ENCODE measurements at regions not wholly inside any gene's neighbourhood (a gene's known extent, or its start where the extent isn't known, plus 50 kb on each side); places are given as distances from the start of the nearest gene placed in this dataset.

- ChIA-PET POLR2A (no interaction called here), CTCF (no interaction called here)
- Mint-ChIP-seq H3K36me3 (no peaks in the 10 kb centered on the region), H3K9me3 (peaks cover 4 to 26% (median 13%) of the 10 kb centered on the region in 3 donors), H3K27ac (no peak overlapping the region), H3K27me3 (no peaks in the 10 kb centered on the region), H3K4me1 (no peaks in the 10 kb centered on the region), H3K4me3 (no peak overlapping the region)
- H3K4me3 ChIP-seq (ENCODE audit: control insufficient read depth in 1 of 2, extremely low read depth in 1 of 2, low read length in 1 of 2): no peak overlapping the region
- no peaks in the 10 kb centered on the region for H3K9me3 ChIP-seq
- no peaks in the 10 kb centered on the region for H3K27me3 ChIP-seq (replicated peaks in 1 of 2; ENCODE audit: control insufficient read depth in 2 of 2, extremely low read depth in 1 of 2, insufficient read depth in 2 of 2, low read length in 1 of 2)
- no peak for ATAC-seq (replicated peaks in 1 of 4)
- no peaks in the 10 kb centered on the region for H3K4me1 ChIP-seq (ENCODE audit: control insufficient read depth in 1 of 2, extremely low read depth in 1 of 2, insufficient read depth in 2 of 2, low read length in 2 of 2)
- no peak overlapping the region for H3K27ac ChIP-seq (ENCODE audit: low read length)
- no peak for DNase-seq
- no CpG with 5 or more reads among the region's 2 CpGs for WGBS (ENCODE audit: insufficient coverage)
- no peaks in the 10 kb centered on the region for H3K36me3 ChIP-seq (ENCODE audit: control insufficient read depth in 2 of 2, extremely low read depth in 1 of 2, insufficient read depth in 1 of 2, low read length in 1 of 2)
Observed at GRCh38 chr1:190658907-190659306, 181.2 kb upstream of the BRINP3 start.

GRCh38 chr1:190663962-190664361 lies 186.3 kb upstream of the BRINP3 start:
- Mint-ChIP-seq H3K4me1 (no peaks in the 10 kb centered on the region), H3K27me3 (no peaks in the 10 kb centered on the region), H3K36me3 (no peaks in the 10 kb centered on the region), H3K9me3 (peaks cover 4 to 13% (median 13%) of the 10 kb centered on the region in 3 donors), H3K27ac (no peak overlapping the region), H3K4me3 (no peak overlapping the region)
- WGBS (ENCODE audit: insufficient coverage): no CpG with 5 or more reads among the region's 1 CpG
- no peaks in the 10 kb centered on the region for H3K4me1 ChIP-seq (ENCODE audit: control insufficient read depth in 1 of 2, extremely low read depth in 1 of 2, insufficient read depth in 2 of 2, low read length in 2 of 2)
- H3K4me3 ChIP-seq (ENCODE audit: control insufficient read depth in 1 of 2, extremely low read depth in 1 of 2, low read length in 1 of 2): no peak overlapping the region
- ATAC-seq (replicated peaks in 1 of 4): no peak
- ChIA-PET CTCF (no interaction called here), POLR2A (no interaction called here)
- H3K9me3 ChIP-seq: no peaks in the 10 kb centered on the region
- H3K36me3 ChIP-seq (ENCODE audit: control insufficient read depth in 2 of 2, extremely low read depth in 1 of 2, insufficient read depth in 1 of 2, low read length in 1 of 2): no peaks in the 10 kb centered on the region
- DNase-seq: no peak
- no peak overlapping the region for H3K27ac ChIP-seq (ENCODE audit: low read length)
- no peaks in the 10 kb centered on the region for H3K27me3 ChIP-seq (replicated peaks in 1 of 2; ENCODE audit: control insufficient read depth in 2 of 2, extremely low read depth in 1 of 2, insufficient read depth in 2 of 2, low read length in 1 of 2)

DNA sequence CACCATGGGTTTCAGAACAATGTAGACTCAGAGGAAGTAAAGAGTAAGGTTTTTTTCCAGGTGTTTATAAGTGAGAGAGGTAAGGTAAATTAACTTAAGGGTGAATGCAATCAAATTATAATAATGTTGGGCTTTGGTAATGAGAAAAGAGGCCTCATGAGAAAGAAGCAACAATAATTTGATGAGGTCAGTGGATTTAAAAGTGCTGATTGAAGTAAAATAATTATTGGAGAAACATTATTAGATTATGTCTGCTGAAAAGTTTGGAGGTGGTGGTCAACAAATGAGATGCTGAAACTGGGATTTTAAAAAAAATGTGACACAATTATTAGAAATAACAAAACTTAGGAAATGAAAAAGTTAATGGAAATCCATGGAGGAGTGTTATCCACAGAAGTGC lies 187.4 kb upstream of the BRINP3 start:
- Mint-ChIP-seq H3K27ac (no peak overlapping the region), H3K4me3 (no peak overlapping the region), H3K36me3 (no peaks in the 10 kb centered on the region), H3K4me1 (no peaks in the 10 kb centered on the region), H3K27me3 (no peaks in the 10 kb centered on the region), H3K9me3 (peaks cover 4 to 17% (median 16%) of the 10 kb centered on the region in 3 donors)
- ChIA-PET POLR2A (no interaction called here), CTCF (no interaction called here)
- H3K27me3 ChIP-seq (replicated peaks in 1 of 2; ENCODE audit: control insufficient read depth in 2 of 2, extremely low read depth in 1 of 2, insufficient read depth in 2 of 2, low read length in 1 of 2): no peaks in the 10 kb centered on the region
- H3K9me3 ChIP-seq: no peaks in the 10 kb centered on the region
- no peak overlapping the region for H3K27ac ChIP-seq (ENCODE audit: low read length)
- no peak for DNase-seq
- H3K4me3 ChIP-seq (ENCODE audit: control insufficient read depth in 1 of 2, extremely low read depth in 1 of 2, low read length in 1 of 2): no peak overlapping the region
- H3K36me3 ChIP-seq (ENCODE audit: control insufficient read depth in 2 of 2, extremely low read depth in 1 of 2, insufficient read depth in 1 of 2, low read length in 1 of 2): no peaks in the 10 kb centered on the region
- ATAC-seq (replicated peaks in 1 of 4): no peak
- H3K4me1 ChIP-seq (ENCODE audit: control insufficient read depth in 1 of 2, extremely low read depth in 1 of 2, insufficient read depth in 2 of 2, low read length in 2 of 2): no peaks in the 10 kb centered on the region

DNA sequence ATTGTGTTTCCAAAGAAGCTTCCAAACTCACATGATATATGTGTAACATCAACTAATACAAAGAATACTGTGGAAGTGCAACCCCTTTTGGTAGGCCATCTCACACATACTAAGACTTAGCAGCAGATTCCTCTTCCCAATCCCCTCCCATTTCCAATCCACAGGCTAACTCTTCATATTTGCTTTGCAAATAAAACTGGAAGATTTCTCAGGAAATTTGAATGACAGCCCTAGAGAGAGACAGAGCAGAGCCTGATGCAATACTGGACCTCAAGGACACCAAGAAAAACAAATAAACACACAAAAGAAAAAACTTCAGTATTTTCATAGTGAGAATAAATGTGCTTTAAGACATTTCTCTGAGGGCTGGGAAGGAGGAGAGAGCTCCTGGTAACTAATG lies 190.2 kb upstream of the BRINP3 start:
- Histone ChIP-seq H3K4me3 (ENCODE audit: control insufficient read depth in 1 of 2, extremely low read depth in 1 of 2, low read length in 1 of 2) (no peak overlapping the region), H3K27ac (ENCODE audit: low read length) (no peak overlapping the region), H3K36me3 (ENCODE audit: control insufficient read depth in 2 of 2, extremely low read depth in 1 of 2, insufficient read depth in 1 of 2, low read length in 1 of 2) (no peaks in the 10 kb centered on the region), H3K27me3 (replicated peaks in 1 of 2; ENCODE audit: control insufficient read depth in 2 of 2, extremely low read depth in 1 of 2, insufficient read depth in 2 of 2, low read length in 1 of 2) (no peaks in the 10 kb centered on the region), H3K4me1 (ENCODE audit: control insufficient read depth in 1 of 2, extremely low read depth in 1 of 2, insufficient read depth in 2 of 2, low read length in 2 of 2) (no peaks in the 10 kb centered on the region), H3K9me3 (no peaks in the 10 kb centered on the region)
- Mint-ChIP-seq H3K4me1 (no peaks in the 10 kb centered on the region), H3K27ac (no peak overlapping the region), H3K9me3 (peaks cover 4 to 26% (median 23%) of the 10 kb centered on the region in 3 donors), H3K36me3 (no peaks in the 10 kb centered on the region), H3K27me3 (no peaks in the 10 kb centered on the region), H3K4me3 (no peak overlapping the region)
- ATAC-seq (replicated peaks in 1 of 4): no peak
- ChIA-PET POLR2A (no interaction called here), CTCF (no interaction called here)
- DNase-seq: no peak

DNA sequence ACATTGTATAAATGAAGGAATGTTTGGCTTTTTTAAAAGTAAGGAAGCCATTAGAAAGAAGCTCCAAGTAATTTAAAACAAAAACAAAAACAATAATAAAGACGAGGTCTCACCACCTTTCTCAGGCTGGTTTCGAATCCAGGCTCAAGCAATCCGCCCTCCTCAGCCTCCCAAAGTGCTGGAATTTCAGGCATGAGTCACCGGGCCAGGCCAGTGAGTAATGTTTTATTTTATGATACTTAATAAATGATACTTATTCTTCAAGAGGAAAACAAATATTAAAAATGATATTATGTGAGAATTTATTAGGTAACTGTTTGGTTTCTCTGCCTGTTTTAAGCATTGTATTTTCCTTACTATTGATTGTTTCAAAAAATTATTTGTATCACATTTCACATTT lies 201.4 kb upstream of the BRINP3 start:
- H3K27ac ChIP-seq (ENCODE audit: low read length): no peak overlapping the region
- Mint-ChIP-seq H3K4me1 (no peaks in the 10 kb centered on the region), H3K9me3 (peaks cover 4 to 17% (median 11%) of the 10 kb centered on the region in 3 donors), H3K4me3 (no peak overlapping the region), H3K27ac (no peak overlapping the region), H3K36me3 (no peaks in the 10 kb centered on the region), H3K27me3 (no peaks in the 10 kb centered on the region)
- ATAC-seq (replicated peaks in 1 of 4): no peak
- no peaks in the 10 kb centered on the region for H3K27me3 ChIP-seq (replicated peaks in 1 of 2; ENCODE audit: control insufficient read depth in 2 of 2, extremely low read depth in 1 of 2, insufficient read depth in 2 of 2, low read length in 1 of 2)
- ChIA-PET POLR2A (no interaction called here), CTCF (no interaction called here)
- no peaks in the 10 kb centered on the region for H3K4me1 ChIP-seq (ENCODE audit: control insufficient read depth in 1 of 2, extremely low read depth in 1 of 2, insufficient read depth in 2 of 2, low read length in 2 of 2)
- H3K9me3 ChIP-seq: no peaks in the 10 kb centered on the region
- no peaks in the 10 kb centered on the region for H3K36me3 ChIP-seq (ENCODE audit: control insufficient read depth in 2 of 2, extremely low read depth in 1 of 2, insufficient read depth in 1 of 2, low read length in 1 of 2)
- no CpG with 5 or more reads among the region's 4 CpGs for WGBS (ENCODE audit: insufficient coverage)
- no peak overlapping the region for H3K4me3 ChIP-seq (ENCODE audit: control insufficient read depth in 1 of 2, extremely low read depth in 1 of 2, low read length in 1 of 2)
- no peak for DNase-seq

DNA sequence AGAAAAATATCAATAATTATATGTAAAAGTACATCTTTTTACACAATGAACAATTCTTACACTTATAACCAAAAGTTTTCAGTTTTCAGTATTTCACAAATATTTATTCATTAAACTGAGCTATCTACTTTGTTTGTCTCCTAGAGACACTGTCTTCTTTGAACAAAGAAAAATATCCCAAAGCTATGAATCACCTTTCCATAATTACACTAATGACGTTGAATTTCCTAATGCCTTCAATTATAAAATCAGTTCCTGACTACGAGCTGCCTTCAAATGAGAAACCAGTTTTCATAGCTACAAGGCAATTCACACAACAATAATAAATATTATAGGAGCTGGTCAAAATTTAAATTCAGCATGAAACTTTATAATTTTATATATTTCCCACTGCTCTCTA lies 201.8 kb upstream of the BRINP3 start:
- POLR2A ChIA-PET: no interaction called here
- ATAC-seq (replicated peaks in 1 of 4) (no peak), DNase-seq (no peak)
- H3K4me1 Mint-ChIP-seq: no peaks in the 10 kb centered on the region
- no peak overlapping the region for H3K4me3 Mint-ChIP-seq
- no peaks in the 10 kb centered on the region for H3K9me3 ChIP-seq
- H3K4me1 ChIP-seq (ENCODE audit: control insufficient read depth in 1 of 2, extremely low read depth in 1 of 2, insufficient read depth in 2 of 2, low read length in 2 of 2): no peaks in the 10 kb centered on the region
- no peak overlapping the region for H3K4me3 ChIP-seq (ENCODE audit: control insufficient read depth in 1 of 2, extremely low read depth in 1 of 2, low read length in 1 of 2)
- H3K27me3 Mint-ChIP-seq: no peaks in the 10 kb centered on the region
- no peaks in the 10 kb centered on the region for H3K36me3 Mint-ChIP-seq
- H3K27ac Mint-ChIP-seq: no peak overlapping the region
- H3K36me3 ChIP-seq (ENCODE audit: control insufficient read depth in 2 of 2, extremely low read depth in 1 of 2, insufficient read depth in 1 of 2, low read length in 1 of 2): no peaks in the 10 kb centered on the region
- CTCF ChIA-PET: no interaction called here
- no peaks in the 10 kb centered on the region for H3K27me3 ChIP-seq (replicated peaks in 1 of 2; ENCODE audit: control insufficient read depth in 2 of 2, extremely low read depth in 1 of 2, insufficient read depth in 2 of 2, low read length in 1 of 2)
- no peak overlapping the region for H3K27ac ChIP-seq (ENCODE audit: low read length)
- H3K9me3 Mint-ChIP-seq: peaks cover 4 to 19% (median 12%) of the 10 kb centered on the region in 3 donors
- WGBS (ENCODE audit: insufficient coverage): no CpG with 5 or more reads among the region's 2 CpGs

DNA sequence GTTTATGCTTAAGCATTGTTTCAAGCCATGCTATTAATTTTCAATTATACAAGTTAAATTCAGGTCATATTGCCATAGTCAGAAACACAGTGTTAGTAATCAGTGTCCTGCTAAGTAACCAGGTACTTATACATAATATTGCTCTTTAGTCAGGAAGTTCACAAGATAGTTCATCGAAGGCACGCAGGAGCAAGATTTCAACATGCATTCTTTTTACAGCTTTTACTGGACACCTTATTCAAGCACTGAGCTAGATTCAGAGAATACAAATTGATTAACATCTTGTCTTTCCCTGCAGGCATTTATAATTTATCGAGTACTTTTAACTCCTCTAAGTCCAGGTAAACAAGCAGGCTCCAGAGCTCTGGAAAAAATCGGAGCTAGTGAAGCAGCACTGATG lies 202.3 kb upstream of the BRINP3 start:
- Mint-ChIP-seq H3K27ac (no peak overlapping the region), H3K4me1 (no peaks in the 10 kb centered on the region), H3K4me3 (no peak overlapping the region), H3K36me3 (no peaks in the 10 kb centered on the region), H3K27me3 (no peaks in the 10 kb centered on the region), H3K9me3 (peaks cover 4 to 19% (median 12%) of the 10 kb centered on the region in 3 donors)
- POLR2A ChIA-PET: no interaction called here
- no peak for DNase-seq
- Histone ChIP-seq H3K4me1 (ENCODE audit: control insufficient read depth in 1 of 2, extremely low read depth in 1 of 2, insufficient read depth in 2 of 2, low read length in 2 of 2) (no peaks in the 10 kb centered on the region), H3K27me3 (replicated peaks in 1 of 2; ENCODE audit: control insufficient read depth in 2 of 2, extremely low read depth in 1 of 2, insufficient read depth in 2 of 2, low read length in 1 of 2) (no peaks in the 10 kb centered on the region), H3K9me3 (no peaks in the 10 kb centered on the region), H3K36me3 (ENCODE audit: control insufficient read depth in 2 of 2, extremely low read depth in 1 of 2, insufficient read depth in 1 of 2, low read length in 1 of 2) (no peaks in the 10 kb centered on the region), H3K4me3 (ENCODE audit: control insufficient read depth in 1 of 2, extremely low read depth in 1 of 2, low read length in 1 of 2) (no peak overlapping the region), H3K27ac (ENCODE audit: low read length) (no peak overlapping the region)
- ATAC-seq (replicated peaks in 1 of 4): no peak
- CTCF ChIA-PET: no interaction called here
- 100% methylated on average over 2 of the region's 4 CpGs for WGBS (ENCODE audit: insufficient coverage)

Data from T-cell (primary cell).